Hepatic stellate cell (primary cell): ENCODE measurements at regions not wholly inside any gene's neighbourhood (a gene's known extent, or its start where the extent isn't known, plus 50 kb on each side); places are given as distances from the start of the nearest gene placed in this dataset.

Experiments
- DNase-seq: peaks from one replicate; pipeline ENCODE4 v3.0.0; 2011; ENCODE audit warnings: low spot score

DNA sequence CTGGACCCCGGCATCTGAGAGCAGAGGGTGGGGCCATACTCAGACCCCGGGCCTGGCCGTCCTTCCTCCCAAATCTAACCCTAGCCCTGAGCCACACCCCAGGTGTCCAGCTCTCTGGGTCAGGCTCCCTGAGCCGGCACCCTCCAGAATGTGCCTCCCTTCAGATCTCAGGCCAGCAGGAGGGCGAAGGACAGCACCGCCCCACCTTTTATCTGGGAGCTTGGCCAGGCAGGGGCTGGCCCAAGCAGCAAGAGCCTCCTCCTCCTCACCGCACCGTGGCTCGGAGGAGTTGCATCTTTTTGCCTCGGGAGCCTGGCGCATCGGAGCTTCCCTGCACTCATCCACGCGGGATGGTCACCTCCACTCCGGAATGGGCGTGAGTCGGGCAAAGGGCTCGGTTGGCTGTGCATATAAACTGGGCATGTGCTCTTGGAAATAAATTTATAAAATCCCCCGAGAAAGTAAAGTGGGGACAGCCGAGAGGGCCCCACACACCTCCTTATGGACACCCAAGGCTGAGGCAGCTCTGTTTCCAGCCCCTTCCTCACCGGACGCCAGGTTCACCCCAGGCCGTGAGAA, 69.1 kb upstream of the CTDP1 start:
- no peak for DNase-seq

DNA sequence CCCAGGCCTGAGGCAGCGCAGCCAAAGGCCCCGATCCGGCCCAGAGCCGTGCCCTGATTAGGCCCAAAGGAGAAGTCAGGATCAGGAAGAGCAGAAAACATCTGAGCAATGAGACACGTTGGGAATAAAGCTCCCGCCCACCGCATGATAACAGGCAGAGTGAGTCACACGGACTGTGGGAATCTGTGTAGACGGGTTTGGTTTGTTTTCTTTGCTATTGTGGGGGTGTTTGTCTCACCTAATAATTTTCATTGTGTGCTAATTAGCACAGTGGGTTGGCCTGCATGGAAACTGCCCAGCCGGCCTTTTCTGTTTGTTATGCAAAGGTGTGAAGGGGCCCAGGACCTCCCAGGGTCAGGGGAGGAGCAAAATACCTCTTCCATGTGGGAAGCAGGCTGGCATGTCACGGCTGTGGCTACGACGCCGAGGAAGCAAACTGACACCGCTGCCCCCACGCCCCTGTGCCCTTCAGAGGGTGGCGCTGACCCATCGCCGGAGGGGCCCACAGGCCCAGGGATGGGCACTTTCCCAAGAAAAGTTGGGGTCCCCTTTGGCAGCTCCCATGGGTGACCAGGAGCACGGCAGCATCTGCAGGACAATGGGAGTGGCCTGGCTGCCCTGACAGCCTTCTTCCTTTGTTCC, 68.4 kb upstream of the CTDP1 start:
- peak; percentile 51 for DNase-seq

DNA sequence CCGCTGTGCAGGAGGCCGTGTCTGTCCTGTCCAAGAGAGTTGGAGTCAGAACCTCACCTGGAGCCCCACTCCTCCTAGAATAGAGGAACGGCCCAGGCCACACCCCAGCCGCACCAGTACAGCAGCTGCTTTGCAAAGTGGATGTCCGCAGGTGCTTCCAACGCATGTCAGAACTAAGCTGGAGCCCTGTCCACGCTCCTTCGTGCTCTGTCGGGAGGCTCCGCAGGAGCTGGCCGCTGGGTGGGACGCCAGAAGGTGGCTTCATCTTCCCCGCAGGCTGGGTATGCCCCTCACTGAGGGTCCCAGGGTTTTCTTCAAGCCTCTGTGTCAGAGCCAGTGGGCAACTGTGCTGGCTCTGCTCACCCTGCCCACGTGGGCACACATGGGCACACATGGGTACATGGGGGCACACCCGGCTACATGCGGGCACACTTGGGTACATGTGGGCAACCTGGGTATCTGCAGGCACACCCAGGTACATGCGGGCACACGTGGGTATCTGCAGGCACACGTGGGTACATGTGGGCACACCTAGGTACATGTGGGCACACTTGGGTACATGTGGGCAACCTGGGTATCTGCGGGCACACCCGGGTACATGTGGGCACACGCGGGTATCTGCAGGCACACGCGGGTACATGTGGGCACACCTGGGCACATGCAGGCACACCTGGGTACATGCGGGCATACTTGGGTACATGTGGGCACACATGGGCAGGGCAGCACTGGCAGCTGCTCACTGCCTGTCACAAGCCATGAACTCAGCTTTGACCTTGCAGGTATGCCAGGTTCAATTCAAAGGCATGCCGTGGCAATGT, 67.1 kb upstream of the CTDP1 start:
- DNase-seq, result no peak

DNA sequence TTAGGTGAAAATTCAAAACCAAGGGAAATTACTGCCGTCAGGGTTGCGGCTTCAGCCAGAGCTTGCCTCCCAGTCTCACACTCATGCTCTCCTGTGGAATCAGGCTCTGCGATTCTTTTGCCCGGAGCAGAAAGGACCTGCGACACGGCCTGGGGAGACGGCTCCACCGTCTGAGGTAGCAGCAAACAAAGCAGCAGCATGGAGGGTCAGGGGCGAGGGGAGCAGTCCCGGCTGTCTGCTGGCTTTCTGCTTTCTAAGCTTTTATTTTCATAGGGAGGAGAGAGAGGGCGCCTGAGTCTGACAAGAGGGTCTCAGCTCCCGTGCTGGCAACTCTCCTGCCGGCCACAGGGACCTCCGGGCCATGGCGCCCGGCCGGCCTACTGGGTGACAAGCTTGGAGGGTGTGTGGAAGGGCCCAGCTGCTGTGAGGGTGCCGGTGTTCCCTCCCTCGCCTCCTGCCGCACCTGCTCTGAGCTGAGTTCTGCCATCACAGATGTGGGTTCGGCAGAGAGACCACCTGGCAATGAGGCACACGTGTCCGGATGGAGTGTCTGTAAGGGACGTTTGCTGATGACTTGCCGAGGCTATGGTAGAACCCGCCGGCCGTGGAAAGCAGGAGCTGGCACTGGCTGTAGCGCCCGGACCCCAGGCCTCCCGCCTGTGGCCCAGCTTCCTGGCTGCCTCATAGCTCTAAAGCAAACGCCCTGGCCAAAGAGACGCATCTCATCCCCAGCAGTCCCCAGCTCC, 66.2 kb upstream of the CTDP1 start:
- no peak for DNase-seq

DNA sequence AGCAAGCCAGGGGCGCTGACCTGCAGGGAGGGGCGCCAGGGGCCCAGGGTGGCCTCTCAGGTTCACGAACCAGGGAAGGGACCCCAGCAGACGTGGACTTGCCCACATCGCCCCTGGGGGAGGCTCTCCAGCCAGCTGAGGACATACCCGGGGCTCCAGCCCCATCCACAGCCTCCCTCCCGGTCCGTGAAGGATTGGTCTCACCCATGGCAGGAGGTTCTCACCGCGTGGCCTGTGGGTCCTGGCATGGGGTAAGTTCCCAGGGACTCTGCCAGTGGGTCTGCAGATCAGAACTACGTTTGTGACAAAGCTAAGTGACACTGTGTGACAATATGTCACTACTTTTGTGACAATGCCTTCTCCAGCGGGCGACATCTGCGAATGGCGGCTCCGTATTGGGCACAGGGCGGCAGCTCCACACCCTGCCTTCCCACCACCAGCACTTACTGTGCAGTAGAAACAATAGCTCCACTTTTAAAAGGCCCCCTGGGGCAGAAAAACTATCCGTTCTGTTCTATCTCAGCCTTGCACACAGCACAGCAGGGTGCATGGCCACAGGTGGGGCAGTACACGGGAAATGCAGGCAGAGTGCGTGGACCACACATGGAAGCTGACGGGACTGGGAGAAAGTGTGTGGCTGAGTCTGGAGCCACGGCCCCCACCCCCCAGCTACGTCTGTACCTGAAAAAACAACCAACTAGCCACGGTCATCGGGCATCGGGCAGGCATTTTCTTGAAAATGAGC, 65.2 kb upstream of the CTDP1 start:
- no peak for DNase-seq

DNA sequence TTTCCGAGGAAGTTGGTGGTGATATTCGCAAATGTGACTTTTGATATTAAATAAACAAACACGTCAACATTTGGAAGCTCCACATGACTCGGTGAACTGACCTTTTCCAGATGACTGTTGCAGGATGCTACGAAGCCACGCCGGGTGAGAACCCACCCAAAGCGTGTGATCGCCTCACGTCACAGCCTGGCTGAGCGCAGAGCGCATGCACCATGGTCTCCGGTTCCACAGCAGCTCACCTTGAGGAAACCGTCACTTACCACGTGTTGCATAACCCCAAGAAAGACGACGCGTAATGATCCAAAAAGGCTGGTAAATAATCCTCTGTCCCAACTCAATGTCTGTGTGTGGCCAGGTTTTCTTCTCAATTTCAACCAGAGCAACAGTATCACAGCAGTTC, 64.5 kb upstream of the CTDP1 start:
- DNase-seq, result no peak

DNA sequence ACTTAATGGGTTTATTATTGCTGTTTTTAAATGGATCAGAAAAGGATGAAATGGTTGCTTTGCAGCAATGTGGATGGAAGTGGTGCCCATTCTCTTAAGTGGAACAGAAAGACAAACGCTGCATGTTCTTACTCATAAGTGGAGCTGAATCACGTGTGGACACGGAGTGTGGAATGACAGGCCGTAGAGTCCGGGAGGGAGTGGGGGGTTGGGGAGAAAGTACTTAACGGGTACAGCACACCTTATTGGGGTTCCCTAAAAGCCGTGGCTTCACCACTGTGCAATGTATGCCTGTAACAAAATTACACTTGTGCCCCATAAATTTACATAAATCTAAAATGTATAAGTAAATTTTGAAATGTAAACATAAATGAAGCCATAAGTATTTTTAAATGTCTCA, 64.0 kb upstream of the CTDP1 start:
- DNase-seq, result no peak

DNA sequence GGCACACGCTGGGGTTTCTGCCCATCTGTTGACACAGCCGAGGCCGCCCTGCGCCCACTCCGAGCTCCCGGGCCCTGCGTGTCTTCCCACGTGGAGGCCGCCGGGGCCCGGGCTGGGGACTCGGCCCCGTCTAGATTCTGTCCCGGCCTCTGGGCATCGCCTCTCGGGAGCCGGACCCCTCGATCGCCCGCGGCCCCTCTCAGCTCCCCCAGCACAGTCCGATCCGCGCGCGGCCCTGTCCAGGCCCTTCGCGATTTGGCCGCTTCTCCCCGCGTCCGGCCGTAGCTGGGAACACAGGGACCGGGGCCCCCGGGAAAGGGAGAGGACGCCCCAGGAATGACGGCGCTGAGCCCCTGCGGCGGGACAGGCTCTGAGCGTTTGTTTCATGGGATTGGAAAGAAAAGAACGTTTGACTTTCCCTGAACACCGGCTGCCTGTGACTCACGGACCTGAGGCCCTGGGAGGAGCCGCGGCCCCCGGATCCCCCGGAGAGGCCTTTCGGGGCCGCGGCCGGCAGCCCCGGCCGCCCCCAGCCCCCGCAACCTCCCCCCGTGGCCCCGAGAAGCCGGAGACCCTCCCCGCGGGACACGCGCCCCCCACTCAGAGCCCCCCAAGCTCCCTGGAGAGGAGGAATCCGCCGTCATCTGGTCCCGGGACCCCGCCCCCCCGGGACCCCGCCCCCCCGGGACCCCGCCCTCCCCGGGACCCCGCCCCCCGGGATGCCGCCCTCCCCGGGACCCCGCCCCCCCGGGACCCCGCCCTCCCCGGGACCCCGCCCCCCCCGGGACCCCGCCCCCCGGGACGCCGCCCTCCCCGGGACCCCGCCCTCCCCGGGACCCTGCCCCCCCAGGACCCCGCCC, 62.7 kb upstream of the CTDP1 start:
- no peak for DNase-seq

DNA sequence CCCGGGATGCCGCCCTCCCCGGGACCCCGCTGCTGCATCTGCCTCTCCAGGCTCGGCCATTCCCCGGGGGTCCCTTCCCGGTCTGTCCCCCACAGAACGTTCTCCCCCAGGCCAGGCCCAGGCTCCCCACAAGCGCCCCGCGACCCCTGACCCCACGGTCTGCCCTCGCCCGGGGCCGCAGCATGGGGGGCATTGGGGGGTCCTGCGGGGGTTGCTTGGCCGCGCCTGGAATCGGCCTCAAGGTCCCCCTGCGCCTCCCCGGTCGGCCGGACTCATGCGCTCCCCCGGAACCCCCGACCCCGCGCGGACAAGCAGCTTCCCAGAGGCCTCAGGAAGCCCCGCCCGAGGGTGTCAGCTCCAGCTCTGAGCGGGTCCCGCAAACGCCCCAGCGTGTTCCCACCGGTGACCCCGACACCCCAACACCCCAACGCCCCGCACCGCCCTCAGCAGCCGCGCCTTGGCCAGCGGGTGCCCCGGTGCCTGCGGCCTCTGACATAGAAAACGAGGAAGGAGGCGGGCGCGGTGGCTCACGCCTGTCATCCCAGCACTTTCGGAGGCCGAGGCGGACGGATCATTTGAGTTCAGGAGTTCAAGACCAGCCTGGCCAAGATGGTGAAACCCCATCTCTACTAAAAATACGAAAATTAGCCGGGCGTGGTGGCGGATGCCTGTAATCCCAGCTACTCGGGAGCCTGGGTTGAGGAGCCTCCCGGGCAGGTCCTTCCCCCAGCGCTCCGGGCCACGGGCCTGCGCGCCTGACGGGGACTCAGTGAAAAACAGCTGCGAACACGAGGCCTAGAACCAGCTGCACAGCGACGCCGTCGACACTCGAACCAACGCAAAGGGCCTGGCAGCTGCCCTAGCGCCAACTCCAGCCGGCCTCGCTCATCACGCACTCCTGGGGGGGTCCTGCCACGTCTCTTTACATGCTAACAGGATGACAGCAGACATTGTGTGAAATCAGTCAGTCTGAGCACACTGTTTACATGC, 61.8 kb upstream of the CTDP1 start:
- no peak for DNase-seq

DNA sequence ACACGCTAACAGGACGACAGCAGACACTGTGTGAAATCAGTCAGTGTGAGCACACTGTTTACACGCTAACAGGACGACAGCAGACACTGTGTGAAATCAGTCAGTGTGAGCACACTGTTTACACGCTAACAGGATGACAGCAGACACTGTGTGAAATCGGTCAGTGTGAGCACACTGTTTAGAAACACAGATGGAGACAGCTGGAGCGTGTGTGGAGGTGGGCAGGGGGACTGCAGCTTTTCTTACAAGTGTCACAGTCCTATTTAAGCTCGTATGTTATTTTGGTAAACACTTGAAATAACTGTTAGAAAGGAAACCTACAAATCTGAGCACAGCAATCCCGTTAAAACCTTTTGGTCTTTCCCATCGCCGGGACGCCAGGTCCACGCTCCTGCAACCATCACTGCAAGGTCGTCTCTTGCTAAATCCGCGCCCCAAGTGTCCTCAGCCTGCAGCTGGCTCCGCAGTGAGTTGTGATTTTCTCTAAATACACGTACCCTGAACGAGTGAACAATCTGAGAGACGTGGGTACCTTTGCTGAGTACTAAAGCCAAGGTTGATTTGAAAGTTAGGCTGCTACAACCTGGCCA, 58.9 kb upstream of the CTDP1 start:
- DNase-seq, result no peak

DNA sequence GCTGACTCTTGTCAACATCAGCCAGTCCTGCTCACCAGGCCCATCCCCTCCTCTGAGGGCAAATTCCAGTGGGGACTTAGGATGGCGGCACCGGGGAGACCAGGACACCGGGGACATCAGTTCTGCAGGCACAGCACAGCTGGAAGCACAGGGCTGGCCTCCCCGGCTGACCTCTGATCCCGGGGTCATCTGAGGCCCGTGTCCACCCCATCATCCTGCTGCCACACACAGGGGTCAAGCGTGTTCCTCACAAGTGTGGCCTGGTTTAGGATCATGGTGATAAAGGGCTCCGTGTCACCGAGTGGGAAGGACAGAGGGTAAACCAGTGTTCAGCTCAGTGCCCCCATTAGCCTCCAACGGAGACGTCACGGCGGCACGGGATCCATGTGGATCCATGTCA, 58.1 kb upstream of the CTDP1 start:
- no peak for DNase-seq

DNA sequence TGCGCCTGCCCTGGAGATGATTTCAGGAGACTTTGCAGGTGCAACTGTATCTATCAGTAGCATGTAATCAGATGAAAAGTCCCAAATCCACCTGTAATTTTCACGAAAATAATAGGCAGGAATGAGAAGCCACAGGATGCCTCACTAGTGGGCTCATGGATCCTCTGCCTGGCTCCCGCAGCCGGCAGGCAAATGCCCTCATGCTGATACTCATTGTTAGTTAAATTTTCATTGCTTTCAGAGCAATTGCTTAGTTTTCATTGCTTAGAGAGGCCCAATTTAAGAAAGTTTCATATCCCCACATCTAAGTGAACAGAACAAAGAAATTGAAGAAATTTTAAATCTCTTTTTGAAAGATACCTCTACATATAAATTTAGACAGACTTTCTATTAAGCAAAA, 57.6 kb upstream of the CTDP1 start:
- DNase-seq, result no peak

DNA sequence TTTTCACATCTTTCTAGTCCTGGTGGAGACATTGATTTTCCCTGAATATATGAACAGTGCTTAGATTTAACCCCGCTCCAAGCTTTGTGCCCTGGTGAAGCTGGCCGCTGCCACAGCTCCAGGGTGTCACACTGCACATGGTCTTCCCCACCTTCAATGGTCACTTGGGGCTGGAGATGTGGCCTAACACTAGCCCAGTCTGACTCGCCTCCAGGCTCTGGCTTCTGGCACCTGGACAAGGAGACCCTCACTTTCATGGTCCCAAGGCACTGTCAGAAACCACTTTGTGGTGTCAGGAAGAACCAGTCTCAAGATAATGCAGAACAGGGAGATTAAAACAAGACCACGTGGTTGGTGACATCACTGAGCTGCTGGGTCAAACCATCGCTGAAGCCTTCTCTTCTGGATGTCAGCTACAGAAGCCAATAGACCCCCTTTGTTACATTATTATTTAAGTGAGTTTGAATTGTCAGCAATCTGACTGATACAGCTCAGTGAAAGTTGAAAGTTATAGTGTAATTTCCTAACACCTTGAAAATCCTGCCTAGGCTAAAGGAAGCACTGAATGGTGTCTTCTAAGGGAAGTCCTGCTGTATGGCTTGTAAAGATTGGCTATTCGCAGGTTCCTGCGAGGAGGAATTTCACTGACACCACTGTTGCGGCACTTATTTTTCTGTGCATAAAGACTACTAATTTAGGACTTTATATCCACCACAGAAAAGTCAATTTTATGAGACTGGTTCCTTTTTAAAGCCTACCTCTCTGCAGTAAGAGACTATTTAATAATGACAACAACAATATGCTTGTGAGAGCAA, 55.0 kb upstream of the CTDP1 start:
- no peak for DNase-seq

DNA sequence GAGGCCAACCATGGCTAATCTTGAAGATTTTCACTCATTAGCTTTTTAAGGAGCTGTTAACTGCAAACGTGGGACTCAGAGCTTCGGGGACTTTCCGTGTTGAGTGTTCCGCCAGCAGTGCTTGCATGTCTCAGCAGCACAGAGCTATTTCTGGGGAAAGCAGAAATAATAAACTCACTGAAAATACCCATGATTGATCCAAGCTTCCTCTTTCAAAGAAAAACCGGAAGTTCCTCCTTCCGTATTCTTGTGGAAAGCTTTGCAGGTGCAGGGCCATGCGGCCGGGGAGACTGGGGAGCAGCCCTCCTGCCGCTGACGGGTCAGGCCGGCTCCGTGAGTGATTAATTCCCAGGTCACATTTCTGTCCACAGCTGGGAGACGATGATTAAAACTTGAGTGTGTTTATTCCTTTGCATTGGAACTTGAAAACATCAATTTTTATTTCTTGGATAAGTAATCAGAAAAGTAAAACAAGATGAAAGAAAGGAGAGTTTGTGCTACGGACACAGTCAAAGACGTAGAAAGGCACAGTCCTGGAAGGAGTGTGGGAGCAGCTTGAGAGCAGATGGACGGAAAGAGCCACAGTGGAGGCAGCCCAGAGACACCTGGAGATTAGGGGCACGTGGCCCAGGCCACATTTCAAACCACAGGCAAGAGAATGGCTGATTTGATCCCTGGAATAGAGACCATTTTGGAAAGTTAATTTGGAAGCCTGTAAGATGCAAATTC, 54.2 kb upstream of the CTDP1 start:
- no peak for DNase-seq

DNA sequence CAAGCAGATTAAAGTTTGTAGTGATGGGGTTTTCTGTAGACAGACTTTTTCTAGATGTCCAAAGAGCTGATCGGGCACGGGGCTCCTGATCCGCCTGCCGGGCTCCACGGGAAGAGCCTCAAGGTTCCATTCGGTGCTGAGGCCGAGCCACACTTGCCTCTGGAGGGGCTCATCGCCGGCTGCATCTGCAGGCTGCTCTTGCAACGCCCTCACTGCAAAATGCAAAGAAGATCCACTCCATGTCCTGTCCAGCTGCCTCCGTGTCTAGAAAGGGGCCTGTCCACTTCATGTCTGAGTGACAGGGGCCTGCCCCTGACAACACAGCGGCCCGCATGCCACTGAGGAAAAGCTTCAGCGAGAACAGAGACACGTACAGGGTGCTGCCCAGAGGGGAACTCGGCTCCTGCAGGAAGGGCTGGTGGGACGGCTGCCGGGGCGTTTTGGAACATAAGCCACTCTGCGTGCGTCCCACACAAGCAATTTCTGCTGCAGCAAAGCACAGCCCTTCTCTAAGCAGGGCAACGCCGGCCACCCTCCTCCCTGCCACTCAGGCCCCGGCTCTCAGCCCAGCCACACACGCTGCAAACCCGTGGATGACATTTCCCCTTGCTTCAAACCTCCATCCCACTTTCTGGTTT, 53.6 kb upstream of the CTDP1 start:
- no peak for DNase-seq

DNA sequence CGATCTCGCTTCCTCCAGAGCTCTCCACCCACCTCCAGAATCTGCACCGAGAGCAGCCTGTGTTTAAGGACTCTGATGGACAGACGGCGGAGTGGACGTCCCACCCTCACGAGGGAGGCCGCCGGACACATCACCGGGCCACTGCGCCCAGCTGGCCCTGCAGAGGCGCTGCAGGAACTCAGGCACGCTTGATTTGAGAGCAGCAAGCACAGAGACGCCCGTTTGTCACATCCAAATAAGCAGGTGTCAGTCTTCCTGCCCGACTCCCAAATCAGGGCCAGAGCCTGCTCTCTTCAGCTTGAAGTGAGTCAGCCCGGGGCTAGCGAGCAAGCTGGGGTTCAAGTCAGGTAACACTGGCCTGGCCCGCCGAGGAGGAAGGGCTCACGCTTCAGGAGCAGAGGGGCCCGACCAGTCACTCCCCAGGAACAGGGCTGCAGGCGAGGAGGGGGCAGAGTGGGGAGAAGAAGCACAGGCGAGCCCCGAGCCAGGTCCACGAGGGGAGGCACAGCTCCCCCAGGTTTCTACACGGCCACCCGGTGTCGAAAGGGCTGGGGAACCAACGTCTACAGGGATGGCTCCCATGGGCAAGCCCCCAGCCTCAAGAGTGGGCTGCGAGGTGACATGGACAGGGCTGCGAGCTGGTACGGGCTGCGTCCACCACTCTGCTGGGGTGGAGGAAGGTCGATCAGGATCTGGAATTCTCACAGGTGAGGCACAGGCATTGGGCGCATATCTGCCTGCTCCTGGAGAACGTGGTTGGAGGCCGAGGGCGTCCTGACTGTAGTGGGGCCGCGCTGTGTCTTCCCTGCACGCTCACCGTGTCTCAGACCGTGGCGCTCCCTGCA, 52.5 kb upstream of the CTDP1 start:
- no peak for DNase-seq
